Loucy (cell line): ENCODE measurements at regions not wholly inside any gene's neighbourhood (a gene's known extent, or its start where the extent isn't known, plus 50 kb on each side); places are given as distances from the start of the nearest gene placed in this dataset.

Experiments
- CTCF ChIP-seq: fragments of 200-600 bp; sonication (generic); conservative IDR thresholded peaks from 2 replicates; pipeline ENCODE4 v1.5.1; 2014; ENCODE audit warnings: mild to moderate bottlenecking, antibody characterized with exemption, low read length
- EZH2phosphoT487 ChIP-seq: fragments of 200-600 bp; IDR thresholded peaks from 2 replicates; pipeline ENCODE4 v1.6.1; 2018; ENCODE audit warnings: antibody characterized with exemption, mild to moderate bottlenecking, moderate library complexity, borderline replicate concordance

DNA sequence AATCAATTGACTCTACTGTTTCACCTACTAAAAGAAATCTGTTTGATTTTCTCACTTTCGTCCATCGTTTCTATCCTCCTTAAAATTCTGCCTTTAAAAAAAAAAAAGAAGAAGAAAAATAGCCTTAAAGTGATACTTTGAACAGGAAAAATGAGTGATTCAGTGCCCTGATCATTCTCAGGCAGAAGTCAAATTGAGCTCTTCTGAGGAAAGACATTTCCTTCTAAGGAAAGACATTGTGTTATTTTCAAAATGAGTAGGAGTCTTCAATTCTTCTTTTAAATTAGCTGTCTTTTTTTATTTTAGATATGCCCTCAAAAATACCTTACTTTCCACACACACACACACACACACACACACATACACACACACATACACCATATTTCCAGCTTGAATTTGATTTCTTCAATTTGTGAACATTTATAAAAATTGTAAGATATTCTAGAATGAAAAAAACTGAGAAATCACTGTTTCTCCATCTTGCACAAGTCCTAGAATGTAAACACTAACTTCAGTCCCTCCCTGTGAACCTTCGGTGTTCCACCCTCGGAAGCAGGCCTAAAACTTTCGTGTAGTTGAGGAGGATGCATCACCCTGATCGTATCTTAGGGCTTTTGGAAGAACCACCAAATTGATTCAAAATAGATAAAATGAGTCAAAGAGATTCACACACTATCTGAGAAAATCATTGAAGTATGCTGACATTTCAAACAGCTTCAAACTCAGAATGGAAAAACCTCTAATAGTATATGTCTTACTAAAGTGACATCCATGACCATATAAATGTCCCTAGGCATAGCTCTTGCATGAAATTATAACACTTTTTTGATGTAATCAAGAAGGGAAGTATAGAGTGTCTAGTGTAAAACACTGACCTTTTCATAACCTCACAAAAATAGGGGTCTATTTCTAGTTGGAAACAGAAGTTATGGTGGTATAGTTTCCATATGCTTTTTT is 270.8 kb downstream of the GATA3 start:
- no peak for TF ChIP-seq CTCF
- no peak for TF ChIP-seq EZH2phosphoT487
